ENCODE measurements at regions not wholly inside any gene's neighbourhood (a gene's known extent, or its start where the extent isn't known, plus 50 kb on each side); places are given as distances from the start of the nearest gene placed in this dataset.
"Not testable (repeated sequence)": the region's sequence is repeated elsewhere in the genome, so short reads cannot be mapped to it uniquely, and the experiment has no call there.

DNA sequence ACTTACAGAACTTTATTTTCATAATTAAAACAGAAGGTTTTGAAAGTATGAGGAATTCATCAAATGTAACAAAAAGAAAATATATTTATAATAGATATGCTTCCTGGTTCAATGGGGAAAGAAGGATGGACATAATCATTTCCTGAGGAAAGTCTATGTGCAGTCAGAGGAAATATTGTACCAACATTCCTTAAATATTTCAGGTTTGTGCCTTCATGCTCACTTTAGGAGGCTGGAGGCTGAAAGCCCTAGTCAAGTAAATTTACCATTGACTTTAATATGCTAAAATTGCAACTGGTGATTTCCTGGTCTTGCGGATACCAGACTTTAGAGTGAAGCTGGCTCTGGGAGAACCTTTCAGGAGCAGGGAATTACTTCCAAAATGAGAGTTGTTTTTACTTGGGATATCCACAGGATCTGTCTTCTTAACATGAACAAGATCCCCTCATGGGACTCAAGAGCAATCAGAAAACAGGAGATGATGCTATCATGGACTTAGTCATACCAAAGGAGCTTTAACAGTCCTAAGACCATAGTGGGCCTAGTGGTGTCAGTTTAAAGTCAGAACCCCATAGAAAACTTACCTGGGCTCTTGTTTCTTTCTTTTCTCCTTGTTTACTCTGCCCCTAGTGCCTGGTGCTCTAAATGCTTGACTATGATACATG, 762.8 kb upstream of the GRAMD2B start:
- DNase-seq, result no peak
- Mint-ChIP-seq H3K4me3 (no peak overlapping the region), H3K27me3 (ENCODE audit: low read depth in 3 of 3) (peaks cover 0 to 5% (median 4%) of the 10 kb centered on the region in 3 donors), H3K36me3 (no peaks in the 10 kb centered on the region), H3K9me3 (peaks cover 3 to 13% (median 7%) of the 10 kb centered on the region in 6 donors), H3K27ac (no peak overlapping the region), H3K4me1 (no peaks in the 10 kb centered on the region)

- Mint-ChIP-seq H3K4me1 (no peaks in the 10 kb centered on the region), H3K9me3 (peaks cover 3 to 13% (median 7%) of the 10 kb centered on the region in 6 donors), H3K27ac (no peak overlapping the region), H3K4me3 (no peak overlapping the region), H3K27me3 (ENCODE audit: low read depth in 3 of 3) (peaks cover 2 to 5% (median 4%) of the 10 kb centered on the region in 3 donors), H3K36me3 (no peaks in the 10 kb centered on the region)
- no peak for DNase-seq
Measured at GRCh38 chr5:125661584-125661983, 761.6 kb upstream of the GRAMD2B start.

- H3K27me3 Mint-ChIP-seq (ENCODE audit: low read depth in 3 of 3), result peaks cover 0 to 2% (median 1%) of the 10 kb centered on the region in 3 donors
- H3K9me3 Mint-ChIP-seq, result peaks cover 0 to 15% (median 5%) of the 10 kb centered on the region in 6 donors
Measured at GRCh38 chr5:125668884-125669283, 754.3 kb upstream of the GRAMD2B start.

GRCh38 chr5:125673359-125673950, 749.8 kb upstream of the GRAMD2B start:
- no peaks in the 10 kb centered on the region for H3K4me1 Mint-ChIP-seq

More at GRCh38 chr5:125668884-125669283, 754.3 kb upstream of the GRAMD2B start:
- Mint-ChIP-seq H3K36me3 (no peaks in the 10 kb centered on the region), H3K27ac (no peak overlapping the region), H3K4me1 (no peaks in the 10 kb centered on the region), H3K4me3 (no peak overlapping the region)
- DNase-seq, result no peak

GRCh38 chr5:125679522-125679921, 743.7 kb upstream of the GRAMD2B start:
- no peak overlapping the region for H3K4me3 Mint-ChIP-seq
- peaks cover 0 to 2% (median 0%) of the 10 kb centered on the region in 3 donors for H3K27me3 Mint-ChIP-seq (ENCODE audit: low read depth in 3 of 3)
- no peak overlapping the region for H3K27ac Mint-ChIP-seq
- H3K9me3 Mint-ChIP-seq, result peaks cover 0 to 8% (median 3%) of the 10 kb centered on the region in 6 donors
- no peaks in the 10 kb centered on the region for H3K4me1 Mint-ChIP-seq
- DNase-seq, result no peak
- H3K36me3 Mint-ChIP-seq, result peaks cover 0 to 3% (median 0%) of the 10 kb centered on the region in 3 donors

More at GRCh38 chr5:125673359-125673950, 749.8 kb upstream of the GRAMD2B start:
- Mint-ChIP-seq H3K27ac (no peak overlapping the region), H3K4me3 (no peak overlapping the region), H3K36me3 (peaks cover 0 to 3% (median 0%) of the 10 kb centered on the region in 3 donors), H3K9me3 (peaks cover 0 to 14% (median 2%) of the 10 kb centered on the region in 6 donors), H3K27me3 (ENCODE audit: low read depth in 3 of 3) (no peaks in the 10 kb centered on the region)
- no peak for DNase-seq

GRCh38 chr5:125683669-125684068, 739.5 kb upstream of the GRAMD2B start:
- H3K4me1 Mint-ChIP-seq, result no peaks in the 10 kb centered on the region
- H3K4me3 Mint-ChIP-seq, result no peak overlapping the region
- no peak overlapping the region for H3K27ac Mint-ChIP-seq
- H3K9me3 Mint-ChIP-seq, result peaks cover 0 to 10% (median 7%) of the 10 kb centered on the region in 6 donors
- peaks cover 0 to 6% (median 2%) of the 10 kb centered on the region in 3 donors for H3K27me3 Mint-ChIP-seq (ENCODE audit: low read depth in 3 of 3)
- DNase-seq, result no peak
- H3K36me3 Mint-ChIP-seq, result no peaks in the 10 kb centered on the region

GRCh38 chr5:125685771-125686170, 737.4 kb upstream of the GRAMD2B start:
- Mint-ChIP-seq H3K27me3 (ENCODE audit: low read depth in 3 of 3) (peaks cover 0 to 6% (median 2%) of the 10 kb centered on the region in 3 donors), H3K27ac (no peak overlapping the region), H3K4me1 (no peaks in the 10 kb centered on the region), H3K36me3 (no peaks in the 10 kb centered on the region), H3K9me3 (peaks cover 0 to 15% (median 8%) of the 10 kb centered on the region in 6 donors), H3K4me3 (no peak overlapping the region)
- DNase-seq, result no peak

DNA sequence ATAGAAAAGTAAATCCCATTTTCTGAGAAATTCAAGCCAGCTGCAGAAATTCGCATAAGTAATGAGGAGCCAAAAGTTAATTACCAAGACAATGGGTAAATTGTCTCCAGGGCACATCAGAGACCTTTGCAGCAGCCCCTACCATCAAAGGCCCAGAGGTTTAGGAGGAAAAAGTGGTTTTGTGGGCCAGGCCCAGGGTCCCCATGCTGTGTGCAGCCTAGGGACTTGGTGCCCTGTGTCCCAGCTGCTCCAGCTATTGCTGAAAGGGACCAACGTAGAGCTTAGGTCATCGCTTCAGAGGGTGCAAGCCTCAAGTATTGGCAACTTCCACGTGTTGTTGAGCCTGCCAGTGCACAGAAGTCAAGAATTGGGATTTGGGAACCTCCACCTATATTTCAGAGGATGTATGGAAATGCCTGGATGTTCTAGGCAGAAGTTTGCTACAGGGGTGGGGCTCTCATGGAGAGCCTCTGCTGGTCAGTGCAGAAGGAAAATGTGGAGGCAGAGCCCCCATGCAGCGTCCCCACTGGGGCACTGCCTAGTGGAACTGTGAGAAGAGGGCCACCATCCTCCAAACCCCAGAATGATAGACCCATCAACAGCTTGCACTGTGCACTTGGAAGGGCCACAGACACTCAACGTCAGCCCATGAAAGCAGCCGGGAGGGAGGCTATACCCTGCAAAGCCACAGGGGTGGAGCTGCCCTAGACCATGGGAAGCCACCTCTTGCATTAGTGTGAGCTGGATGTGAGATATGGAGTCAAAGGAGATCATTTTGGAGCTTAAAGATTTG, 731.3 kb upstream of the GRAMD2B start:
- peaks cover 0 to 18% (median 5%) of the 10 kb centered on the region in 6 donors for H3K9me3 Mint-ChIP-seq
- not testable (repeated sequence) for H3K4me1 Mint-ChIP-seq; H3K27me3 Mint-ChIP-seq (ENCODE audit: low read depth in 3 of 3); H3K36me3 Mint-ChIP-seq; H3K27ac Mint-ChIP-seq; DNase-seq; H3K4me3 Mint-ChIP-seq

- H3K4me1 Mint-ChIP-seq, result no peaks in the 10 kb centered on the region
Measured at GRCh38 chr5:125695996-125696655, 727.1 kb upstream of the GRAMD2B start.

DNA sequence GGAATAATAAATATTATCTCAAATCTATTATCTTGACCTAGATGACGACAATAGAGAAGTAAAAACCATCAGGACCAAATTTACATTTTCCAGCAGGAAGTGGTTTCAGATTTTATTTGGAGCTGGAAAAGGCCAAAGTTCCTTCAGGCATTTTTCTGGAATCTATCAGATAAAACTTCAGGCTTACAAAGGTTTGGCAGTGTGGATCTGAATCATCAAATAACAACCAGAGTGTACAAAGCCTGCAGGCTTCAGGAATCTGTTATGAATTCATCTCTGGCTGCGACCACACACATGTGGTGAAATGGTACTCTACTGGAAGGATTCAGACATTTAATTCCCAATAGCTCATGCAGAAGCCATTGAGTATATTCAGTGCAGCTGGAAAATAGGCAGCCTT, 726.4 kb upstream of the GRAMD2B start:
- peaks cover 0 to 12% (median under 1%) of the 10 kb centered on the region in 6 donors for H3K9me3 Mint-ChIP-seq
- no peak for DNase-seq
- H3K4me3 Mint-ChIP-seq, result no peak overlapping the region
- peaks cover 0 to 6% (median 0%) of the 10 kb centered on the region in 3 donors for H3K27me3 Mint-ChIP-seq (ENCODE audit: low read depth in 3 of 3)
- H3K36me3 Mint-ChIP-seq, result no peaks in the 10 kb centered on the region
- H3K4me1 Mint-ChIP-seq, result no peaks in the 10 kb centered on the region
- no peak overlapping the region for H3K27ac Mint-ChIP-seq

More at GRCh38 chr5:125695996-125696655, 727.1 kb upstream of the GRAMD2B start:
- DNase-seq, result no peak
- Mint-ChIP-seq H3K9me3 (peaks cover 0 to 14% (median 2%) of the 10 kb centered on the region in 6 donors), H3K27me3 (ENCODE audit: low read depth in 3 of 3) (peaks cover 0 to 6% (median 0%) of the 10 kb centered on the region in 3 donors), H3K36me3 (no peaks in the 10 kb centered on the region), H3K4me3 (no peak overlapping the region), H3K27ac (no peak overlapping the region)

- H3K36me3 Mint-ChIP-seq, result no peaks in the 10 kb centered on the region
- H3K27me3 Mint-ChIP-seq (ENCODE audit: low read depth in 3 of 3), result peaks cover 0 to 6% (median 0%) of the 10 kb centered on the region in 3 donors
- H3K9me3 Mint-ChIP-seq, result peaks cover 0 to 9% (median 0%) of the 10 kb centered on the region in 6 donors
- DNase-seq, result no peak
- H3K27ac Mint-ChIP-seq, result no peak overlapping the region
- H3K4me3 Mint-ChIP-seq, result no peak overlapping the region
- no peaks in the 10 kb centered on the region for H3K4me1 Mint-ChIP-seq
Measured at GRCh38 chr5:125698420-125698819, 724.8 kb upstream of the GRAMD2B start.

DNA sequence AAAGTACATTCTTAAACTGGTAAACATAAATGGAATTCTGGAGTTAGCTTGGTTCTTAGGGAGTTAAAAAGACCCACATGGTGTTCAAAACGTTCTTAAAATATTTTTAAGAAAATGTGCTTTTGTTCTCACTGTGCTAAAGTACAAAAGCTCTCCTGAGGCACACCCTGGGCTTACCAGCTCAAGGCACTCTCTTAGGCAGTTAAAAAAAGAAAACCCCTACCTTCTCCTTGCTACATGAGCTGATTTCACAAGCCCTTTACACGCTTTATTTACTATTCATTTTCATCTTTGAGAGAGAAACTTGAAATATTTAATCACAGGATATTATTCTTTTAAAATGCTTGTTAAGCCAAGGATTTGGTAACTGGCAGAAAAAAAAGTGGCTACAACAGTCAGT, 723.3 kb upstream of the GRAMD2B start:
- no peaks in the 10 kb centered on the region for H3K4me1 Mint-ChIP-seq
- no peak for DNase-seq
- H3K4me3 Mint-ChIP-seq, result no peak overlapping the region
- peaks cover 0 to 2% (median 0%) of the 10 kb centered on the region in 3 donors for H3K27me3 Mint-ChIP-seq (ENCODE audit: low read depth in 3 of 3)
- no peaks in the 10 kb centered on the region for H3K36me3 Mint-ChIP-seq
- H3K27ac Mint-ChIP-seq, result no peak overlapping the region
- H3K9me3 Mint-ChIP-seq, result peaks cover 0 to 18% (median 10%) of the 10 kb centered on the region in 6 donors

DNA sequence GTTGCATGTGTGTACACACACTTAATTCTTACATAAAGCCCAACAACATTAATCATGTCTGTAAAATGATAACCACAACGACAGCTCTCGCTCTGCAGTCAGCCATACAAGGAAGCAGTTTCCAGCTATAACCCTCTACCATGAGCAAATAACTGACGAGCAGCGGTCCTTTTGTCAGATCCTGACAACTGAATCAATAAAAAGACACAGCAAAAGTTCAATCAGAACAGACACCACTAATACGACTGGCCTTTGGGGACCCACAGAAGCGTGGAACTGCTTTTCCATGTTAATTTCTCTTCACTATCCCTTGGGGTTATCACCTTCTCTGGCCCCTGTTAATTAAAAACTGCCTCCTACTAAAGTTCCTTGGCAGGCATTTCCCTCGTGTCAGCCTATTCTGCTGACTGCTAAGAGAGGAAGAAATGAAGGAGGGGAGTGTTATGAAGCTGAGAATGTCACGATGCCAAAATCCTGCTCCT, 722.8 kb upstream of the GRAMD2B start:
- H3K4me3 Mint-ChIP-seq, result no peak overlapping the region
- peaks cover 0 to 20% (median 11%) of the 10 kb centered on the region in 6 donors for H3K9me3 Mint-ChIP-seq
- no peak overlapping the region for H3K27ac Mint-ChIP-seq
- H3K4me1 Mint-ChIP-seq, result no peaks in the 10 kb centered on the region
- peaks cover 0 to 2% (median 0%) of the 10 kb centered on the region in 3 donors for H3K27me3 Mint-ChIP-seq (ENCODE audit: low read depth in 3 of 3)
- no peaks in the 10 kb centered on the region for H3K36me3 Mint-ChIP-seq
- no peak for DNase-seq
